Caki2 (cell line): ENCODE measurements at regions not wholly inside any gene's neighbourhood (a gene's known extent, or its start where the extent isn't known, plus 50 kb on each side); places are given as distances from the start of the nearest gene placed in this dataset.
A peak's percentile ranks its signal among the peaks of the same experiment; 100 is the strongest.

Experiments used
- DNase-seq: peaks from one replicate; pipeline ENCODE4 v3.0.0-alpha.2; 2015; ENCODE audit warnings: low read depth
- in situ Hi-C: cut with HindIII; loops from 2 replicates; pipeline ENCODE4 v1.10.0; 2016; ENCODE audit warnings: low sequenced_read_pairs, low pct_unique_long_range_greater_than_20kb, mixed read lengths

GRCh38 chr14:76951166-76951565 lies 77.3 kb downstream of the IRF2BPL start:
- no peak for DNase-seq
- in situ Hi-C loops = no loop called here

DNA sequence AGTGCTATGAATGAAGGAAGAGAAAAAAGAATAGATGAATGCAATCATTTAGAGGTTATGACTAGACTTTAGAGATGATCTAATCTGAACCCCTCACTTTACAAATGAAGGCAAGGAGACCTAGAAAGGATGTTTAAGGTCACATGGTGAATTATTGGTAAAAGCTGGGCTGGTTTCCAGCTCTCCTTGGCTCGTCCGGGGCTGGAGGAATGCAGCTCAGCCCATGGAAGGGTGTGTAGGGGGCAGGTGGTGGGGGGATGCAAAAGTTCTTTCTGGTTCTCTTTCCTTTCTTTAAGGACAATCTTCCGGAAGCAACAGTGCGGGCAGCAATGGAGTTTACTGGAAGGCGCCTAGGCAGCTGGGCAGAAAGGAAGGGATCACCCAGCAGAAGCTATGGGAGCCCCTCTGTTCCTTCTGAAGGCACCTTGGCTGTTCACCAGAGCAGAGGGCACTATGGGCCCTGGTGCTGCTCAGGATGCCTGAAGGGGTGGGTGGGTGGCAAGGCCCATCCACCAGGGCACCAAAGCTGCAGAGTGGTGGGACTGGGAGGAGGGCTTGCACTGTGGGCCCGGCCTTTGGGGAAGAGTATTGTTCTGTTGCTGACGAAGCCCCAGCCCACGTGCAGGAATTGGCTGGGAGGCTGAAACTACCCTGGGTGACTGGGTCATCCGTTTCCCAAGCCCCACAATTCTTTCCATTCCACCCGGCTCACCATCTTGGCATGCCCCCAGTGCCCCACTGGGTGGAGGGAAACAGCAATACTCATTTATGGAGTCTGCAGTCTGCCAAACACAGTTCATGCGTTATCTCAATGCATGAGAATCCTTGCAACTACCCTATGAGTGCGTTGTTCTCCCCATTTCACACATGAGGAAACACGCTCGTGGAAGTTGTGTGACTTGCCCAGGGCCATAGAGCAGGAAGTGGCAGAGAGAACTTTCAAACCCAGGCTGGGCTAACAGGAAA lies 78.2 kb downstream of the IRF2BPL start:
- in situ Hi-C loops = no loop called here
- DNase-seq = peak; percentile 48

- no peak for DNase-seq
- in situ Hi-C loops = no loop called here
Observed at GRCh38 chr14:76948976-76949375, 79.5 kb downstream of the IRF2BPL start.

DNA sequence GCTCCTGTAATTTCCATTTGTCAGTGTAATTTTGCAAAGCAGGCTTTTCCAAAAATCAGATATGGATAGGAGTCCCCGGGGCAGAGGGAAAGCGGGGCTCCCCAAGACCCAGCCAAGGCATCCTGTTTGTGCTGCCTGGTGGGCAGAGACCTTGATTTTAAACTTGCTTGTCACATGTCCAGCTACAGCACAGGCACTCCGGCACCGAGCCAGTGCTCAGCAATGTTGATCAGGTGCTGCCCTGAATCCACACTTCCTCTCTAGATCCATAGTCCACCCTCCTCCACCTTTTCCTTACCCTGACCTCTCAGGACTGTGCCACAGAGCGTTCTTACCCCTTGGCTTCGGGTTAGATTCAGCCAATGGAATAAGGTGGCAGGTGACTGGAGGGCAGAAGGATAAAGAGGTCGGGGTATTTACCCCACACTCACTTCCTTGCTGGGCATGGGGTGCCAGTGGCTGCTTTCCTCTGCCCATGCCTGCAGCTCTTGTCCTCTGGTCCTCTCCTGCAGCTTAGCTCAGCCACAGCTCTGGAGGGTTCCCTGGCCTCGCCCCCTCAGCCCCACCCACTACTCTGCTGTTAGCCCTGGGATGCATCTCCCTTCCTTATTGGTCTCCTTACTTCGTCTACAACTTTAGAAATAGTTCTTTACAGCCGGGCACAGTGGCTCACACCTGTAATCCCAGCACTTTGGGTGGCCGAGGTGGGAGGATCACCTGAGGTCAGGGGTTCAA lies 80.1 kb downstream of the IRF2BPL start:
- in situ Hi-C loops = no loop called here
- peak; percentile 54 for DNase-seq

GRCh38 chr14:76947838-76948184 lies 80.7 kb downstream of the IRF2BPL start:
- DNase-seq = no peak
- in situ Hi-C loops = no loop called here

- DNase-seq = peak; percentile 90
- in situ Hi-C loops = no loop called here
Observed at GRCh38 chr14:76947078-76947837, 81.2 kb downstream of the IRF2BPL start.

DNA sequence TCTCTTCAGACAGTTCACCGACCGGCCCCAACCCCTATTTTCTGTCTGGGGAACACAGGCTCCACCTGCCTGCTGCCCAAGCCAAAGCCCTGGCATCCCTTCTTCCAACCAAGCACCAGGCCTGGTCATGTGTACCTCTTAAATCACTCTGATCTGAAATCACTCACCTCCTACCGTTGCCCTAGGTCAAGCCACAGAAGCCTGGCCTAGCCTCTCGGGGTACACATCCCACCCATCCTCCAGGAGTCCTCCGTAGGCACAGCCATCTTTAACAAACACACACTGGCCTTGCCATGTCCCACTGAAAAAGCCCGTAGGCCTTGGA lies 81.8 kb downstream of the IRF2BPL start:
- DNase-seq = no peak
- in situ Hi-C loops = no loop called here

DNA sequence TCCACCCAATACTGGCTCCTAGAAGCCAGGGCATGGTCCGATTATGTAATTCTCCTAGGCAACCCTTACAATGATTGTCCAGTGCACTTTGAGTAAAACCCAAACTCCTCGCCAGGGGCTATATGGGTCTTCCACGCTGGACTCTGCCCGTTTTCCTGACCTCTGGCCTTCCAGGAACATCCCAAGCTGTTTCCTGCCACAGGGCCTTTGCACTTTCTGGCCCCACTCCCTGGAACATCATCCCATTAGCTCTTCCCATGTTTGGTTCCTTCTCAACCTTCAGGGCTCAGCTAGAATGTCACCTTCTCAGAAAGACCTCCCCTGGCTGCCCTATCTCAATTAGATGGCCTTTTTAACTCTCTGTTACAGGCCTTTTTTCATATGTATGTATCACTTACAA lies 85.4 kb downstream of the IRF2BPL start:
- in situ Hi-C loops = no loop called here
- no peak for DNase-seq

DNA sequence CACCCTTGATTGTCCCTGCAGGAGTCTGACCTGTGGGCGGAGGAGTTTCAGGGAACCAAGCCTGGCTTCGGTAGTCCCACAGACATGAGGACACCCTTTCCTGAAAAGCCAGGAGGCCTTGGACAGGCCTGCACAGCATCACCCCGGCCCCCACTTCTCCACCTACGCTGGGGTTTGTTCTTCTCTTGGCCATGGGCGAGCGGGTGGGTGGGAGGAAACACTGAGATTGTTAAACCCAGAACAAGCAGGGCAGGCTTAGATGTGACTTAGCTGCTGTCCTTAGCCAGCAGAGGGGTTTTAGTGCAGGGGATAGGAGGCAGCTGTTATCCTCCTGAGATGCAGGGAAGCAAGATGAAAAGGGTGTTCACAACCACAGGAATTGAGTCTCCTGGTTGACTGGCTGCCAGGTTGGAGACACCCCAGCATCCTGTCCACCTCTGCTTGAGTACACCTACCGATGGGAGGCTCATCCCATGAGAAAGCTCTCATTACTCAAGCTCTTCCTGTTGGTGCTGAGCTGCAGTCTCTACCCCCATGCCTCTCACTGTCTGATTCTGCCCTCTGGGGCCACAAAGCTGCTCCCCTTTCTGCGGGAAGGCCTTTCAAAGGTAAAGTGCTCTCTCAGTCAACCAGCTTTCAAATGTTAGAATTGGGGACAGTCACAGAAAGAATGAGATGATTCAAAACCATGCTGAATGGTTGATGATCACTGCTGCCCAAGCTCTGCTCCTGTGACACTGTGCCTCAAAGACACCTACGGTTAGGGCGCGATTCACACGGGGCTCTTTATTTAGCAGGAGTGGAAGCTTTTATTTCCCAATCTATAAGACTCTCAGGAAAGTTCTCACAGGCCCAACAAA lies 86.3 kb downstream of the IRF2BPL start:
- no peak for DNase-seq
- in situ Hi-C loops = no loop called here

GRCh38 chr14:76941544-76941943 lies 87.0 kb downstream of the IRF2BPL start:
- in situ Hi-C loops = no loop called here
- no peak for DNase-seq

- in situ Hi-C loops = no loop called here
- no peak for DNase-seq
Observed at GRCh38 chr14:76940021-76940760, 88.3 kb downstream of the IRF2BPL start.

- in situ Hi-C loops = no loop called here
- no peak for DNase-seq
Observed at GRCh38 chr14:76939015-76939742, 89.3 kb downstream of the IRF2BPL start.

GRCh38 chr14:76938092-76938500 lies 90.4 kb downstream of the IRF2BPL start:
- DNase-seq = no peak
- in situ Hi-C loops = no loop called here

- in situ Hi-C loops = no loop called here
- peak; percentile 65 for DNase-seq
Observed at GRCh38 chr14:76937181-76938091, 91.1 kb downstream of the IRF2BPL start.

DNA sequence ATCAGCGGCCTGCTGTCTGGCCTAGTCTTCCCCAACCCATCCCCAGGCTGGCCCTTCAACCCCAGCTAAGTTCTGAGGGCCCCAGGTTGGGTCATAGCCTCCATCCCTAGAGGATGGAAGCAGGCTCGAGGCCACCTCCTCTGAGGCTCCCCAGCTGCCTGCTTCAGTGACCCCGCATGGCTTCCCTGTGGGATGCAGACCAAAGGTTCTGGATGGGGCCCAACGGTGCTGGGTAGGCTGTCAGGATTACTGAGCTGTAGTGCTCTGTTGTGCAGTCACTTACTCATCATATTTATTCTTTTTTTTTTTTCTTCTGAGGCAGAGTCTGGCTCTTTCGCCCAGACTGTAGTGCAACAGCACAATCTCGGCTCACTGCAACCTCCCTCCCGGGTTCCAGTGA lies 92.0 kb downstream of the IRF2BPL start:
- in situ Hi-C loops = no loop called here
- DNase-seq = no peak

DNA sequence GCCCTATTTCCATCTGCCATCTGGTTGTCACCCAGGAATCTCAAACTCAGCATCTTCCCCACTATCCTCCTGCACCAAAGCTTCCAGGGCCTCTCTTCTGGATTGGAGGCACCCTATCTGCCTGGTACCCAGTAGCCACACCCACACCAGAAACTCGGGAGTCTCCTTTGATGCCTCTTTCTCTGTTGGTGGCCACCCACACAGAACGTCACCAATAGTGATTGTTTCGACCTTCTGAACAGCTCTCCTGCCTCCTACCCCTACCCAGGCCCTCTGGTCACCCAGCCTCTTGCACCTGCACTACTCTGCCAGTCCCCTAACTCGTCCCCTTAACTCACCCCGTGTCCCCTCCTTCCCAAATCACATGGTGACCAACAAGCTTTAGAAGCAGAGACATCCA lies 95.0 kb downstream of the IRF2BPL start:
- in situ Hi-C loops = no loop called here
- DNase-seq = no peak
